ENCODE measurements at regions not wholly inside any gene's neighbourhood (a gene's known extent, or its start where the extent isn't known, plus 50 kb on each side); places are given as distances from the start of the nearest gene placed in this dataset.

DNA sequence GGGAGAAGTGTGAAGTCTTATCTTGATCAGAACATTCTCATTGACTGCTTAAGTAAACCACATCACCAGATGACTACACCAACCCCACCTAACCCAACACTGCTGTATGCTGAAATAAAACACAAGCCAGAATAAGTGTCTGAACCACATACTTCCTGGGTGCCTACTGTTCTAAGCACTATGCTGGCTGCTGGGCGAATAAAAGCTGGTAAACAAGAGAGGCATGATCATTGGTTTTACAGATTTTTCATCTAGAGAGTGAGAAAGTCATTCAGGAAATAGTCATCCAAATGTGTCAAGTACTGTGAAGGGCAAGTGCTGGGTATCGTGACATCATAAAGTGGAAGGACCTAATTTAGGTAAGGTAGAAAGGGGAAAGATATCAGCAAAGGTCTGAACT lies 199.0 kb upstream of the SOX9 start (continued):
- TF ChIP-seq ZNF462 (CRISPR knock-in tag; IDR thresholded peaks at IDR 0.05), result no peak

DNA sequence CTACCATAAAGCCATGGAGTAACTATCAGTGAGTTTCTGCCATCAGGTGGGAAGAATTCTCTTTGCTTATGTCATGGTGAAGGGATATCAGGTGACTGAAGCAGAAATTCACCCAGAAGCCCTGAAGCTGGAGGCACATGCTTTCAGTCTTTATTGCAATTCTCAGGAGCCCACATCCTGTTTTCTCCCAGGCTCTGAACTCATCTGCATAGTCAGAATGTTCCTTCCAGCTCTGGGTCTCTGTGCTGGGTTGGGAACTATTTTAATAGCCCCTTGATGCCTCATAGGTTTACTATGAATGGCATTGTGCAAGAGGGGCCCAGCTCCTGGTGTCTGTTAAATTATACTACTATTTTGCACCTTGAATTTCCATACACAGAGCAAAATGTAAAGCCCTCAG lies 198.4 kb upstream of the SOX9 start:
- DNase-seq (ENCODE audit: low spot score), result peak; percentile 37
- Mint-ChIP-seq H3K4me3 (no peak overlapping the region), H3K27me3 (ENCODE audit: insufficient read depth, low read depth, poor library complexity) (peaks cover 2% of the 10 kb centered on the region), H3K36me3 (ENCODE audit: low read depth) (no peaks in the 10 kb centered on the region), H3K4me1 (peaks cover 9% of the 10 kb centered on the region), H3K9me3 (peaks cover 5% of the 10 kb centered on the region; the same call in 2 of the 3 replicates), H3K27ac (no peak overlapping the region)
- Histone ChIP-seq H2AFZ (no peak overlapping the region), H3K9me2 (ENCODE audit: insufficient read depth) (no peaks in the 10 kb centered on the region), H3K4me1 (ENCODE audit: insufficient read depth) (no peaks in the 10 kb centered on the region), H3K27ac (ENCODE audit: low read depth) (no peak overlapping the region), H4K20me1 (replicated peaks; ENCODE audit: insufficient read depth) (no peaks in the 10 kb centered on the region), H3K36me3 (ENCODE audit: insufficient read depth) (no peaks in the 10 kb centered on the region), H3F3A (replicated peaks; ENCODE audit: low read depth) (no peaks in the 10 kb centered on the region), H3K4me2 (no peak overlapping the region), H3K4me3 (no peak overlapping the region), H3K79me2 (replicated peaks; ENCODE audit: insufficient read depth) (no peaks in the 10 kb centered on the region), H3K27me3 (ENCODE audit: insufficient read depth) (no peaks in the 10 kb centered on the region)
- ATAC-seq, result peak; percentile 34; the same call in 1 of the 3 replicates
- TF ChIP-seq, protein P1, sequence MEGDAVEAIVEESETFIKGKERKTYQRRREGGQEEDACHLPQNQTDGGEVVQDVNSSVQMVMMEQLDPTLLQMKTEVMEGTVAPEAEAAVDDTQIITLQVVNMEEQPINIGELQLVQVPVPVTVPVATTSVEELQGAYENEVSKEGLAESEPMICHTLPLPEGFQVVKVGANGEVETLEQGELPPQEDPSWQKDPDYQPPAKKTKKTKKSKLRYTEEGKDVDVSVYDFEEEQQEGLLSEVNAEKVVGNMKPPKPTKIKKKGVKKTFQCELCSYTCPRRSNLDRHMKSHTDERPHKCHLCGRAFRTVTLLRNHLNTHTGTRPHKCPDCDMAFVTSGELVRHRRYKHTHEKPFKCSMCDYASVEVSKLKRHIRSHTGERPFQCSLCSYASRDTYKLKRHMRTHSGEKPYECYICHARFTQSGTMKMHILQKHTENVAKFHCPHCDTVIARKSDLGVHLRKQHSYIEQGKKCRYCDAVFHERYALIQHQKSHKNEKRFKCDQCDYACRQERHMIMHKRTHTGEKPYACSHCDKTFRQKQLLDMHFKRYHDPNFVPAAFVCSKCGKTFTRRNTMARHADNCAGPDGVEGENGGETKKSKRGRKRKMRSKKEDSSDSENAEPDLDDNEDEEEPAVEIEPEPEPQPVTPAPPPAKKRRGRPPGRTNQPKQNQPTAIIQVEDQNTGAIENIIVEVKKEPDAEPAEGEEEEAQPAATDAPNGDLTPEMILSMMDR (conservative IDR thresholded peaks at IDR 0.05; ENCODE audit: low read depth in 2 of 2), result no peak
- TF ChIP-seq ETS1 (IDR thresholded peaks at IDR 0.05) (no peak), CREB1 (CRISPR knock-in tag; IDR thresholded peaks at IDR 0.05; ENCODE audit: low read depth) (no peak), EZH2 (IDR thresholded peaks at IDR 0.05; ENCODE audit: low read depth, unreplicated experiment) (no peak), STAT1 (IDR thresholded peaks at IDR 0.05; ENCODE audit: unreplicated experiment) (no peak), ZNF114 (CRISPR knock-in tag; IDR thresholded peaks at IDR 0.05) (no peak)
- TF ChIP-seq, protein P2, sequence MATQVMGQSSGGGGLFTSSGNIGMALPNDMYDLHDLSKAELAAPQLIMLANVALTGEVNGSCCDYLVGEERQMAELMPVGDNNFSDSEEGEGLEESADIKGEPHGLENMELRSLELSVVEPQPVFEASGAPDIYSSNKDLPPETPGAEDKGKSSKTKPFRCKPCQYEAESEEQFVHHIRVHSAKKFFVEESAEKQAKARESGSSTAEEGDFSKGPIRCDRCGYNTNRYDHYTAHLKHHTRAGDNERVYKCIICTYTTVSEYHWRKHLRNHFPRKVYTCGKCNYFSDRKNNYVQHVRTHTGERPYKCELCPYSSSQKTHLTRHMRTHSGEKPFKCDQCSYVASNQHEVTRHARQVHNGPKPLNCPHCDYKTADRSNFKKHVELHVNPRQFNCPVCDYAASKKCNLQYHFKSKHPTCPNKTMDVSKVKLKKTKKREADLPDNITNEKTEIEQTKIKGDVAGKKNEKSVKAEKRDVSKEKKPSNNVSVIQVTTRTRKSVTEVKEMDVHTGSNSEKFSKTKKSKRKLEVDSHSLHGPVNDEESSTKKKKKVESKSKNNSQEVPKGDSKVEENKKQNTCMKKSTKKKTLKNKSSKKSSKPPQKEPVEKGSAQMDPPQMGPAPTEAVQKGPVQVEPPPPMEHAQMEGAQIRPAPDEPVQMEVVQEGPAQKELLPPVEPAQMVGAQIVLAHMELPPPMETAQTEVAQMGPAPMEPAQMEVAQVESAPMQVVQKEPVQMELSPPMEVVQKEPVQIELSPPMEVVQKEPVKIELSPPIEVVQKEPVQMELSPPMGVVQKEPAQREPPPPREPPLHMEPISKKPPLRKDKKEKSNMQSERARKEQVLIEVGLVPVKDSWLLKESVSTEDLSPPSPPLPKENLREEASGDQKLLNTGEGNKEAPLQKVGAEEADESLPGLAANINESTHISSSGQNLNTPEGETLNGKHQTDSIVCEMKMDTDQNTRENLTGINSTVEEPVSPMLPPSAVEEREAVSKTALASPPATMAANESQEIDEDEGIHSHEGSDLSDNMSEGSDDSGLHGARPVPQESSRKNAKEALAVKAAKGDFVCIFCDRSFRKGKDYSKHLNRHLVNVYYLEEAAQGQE (IDR thresholded peaks at IDR 0.05; ENCODE audit: unreplicated experiment), result no peak

Data from GM23338 (cell line).